Epithelial cell of esophagus (primary cell): ENCODE measurements at regions not wholly inside any gene's neighbourhood (a gene's known extent, or its start where the extent isn't known, plus 50 kb on each side); places are given as distances from the start of the nearest gene placed in this dataset.

Source experiments
- DNase-seq: peaks from one replicate; pipeline ENCODE4 v3.0.0; 2010; ENCODE audit warnings: low read depth
- H3K4me3 ChIP-seq: 2 replicates; pipeline ENCODE4 v1.5.1; 2011; ENCODE audit warnings: mild to moderate bottlenecking, low read length, control low read depth
- CTCF ChIP-seq: IDR thresholded peaks from 2 replicates; pipeline ENCODE4 v1.5.1; 2011; ENCODE audit warnings: low read depth, mild to moderate bottlenecking, low read length, control low read depth, inconsistent platforms; ENCODE audit not compliant: insufficient read depth; ENCODE audit errors: missing control alignments

GRCh38 chr9:78549711-78550110 lies 252.8 kb downstream of the PSAT1 start:
- H3K4me3 ChIP-seq = no peak overlapping the region
- TF ChIP-seq CTCF = no peak
- no peak for DNase-seq

DNA sequence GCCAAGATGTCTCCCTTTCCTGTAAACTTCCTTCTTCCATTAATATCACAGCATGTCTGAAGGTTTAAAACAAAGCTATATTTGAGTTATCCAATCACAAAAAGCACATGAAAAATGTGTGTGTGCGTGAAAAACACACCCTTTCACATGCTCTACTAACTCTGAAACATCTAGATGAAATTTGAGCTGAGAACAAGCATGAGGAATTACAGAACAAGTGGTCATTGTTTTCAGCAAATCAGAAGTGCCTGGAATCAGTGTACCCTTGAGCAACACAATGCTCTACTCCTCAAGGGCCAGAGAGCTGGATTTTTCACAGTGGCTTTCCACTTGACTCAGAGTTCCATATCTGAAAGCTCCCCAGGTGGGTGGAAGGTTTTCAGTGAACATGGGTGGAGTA lies 255.9 kb downstream of the PSAT1 start:
- no peak for TF ChIP-seq CTCF
- H3K4me3 ChIP-seq = no peak overlapping the region
- DNase-seq = no peak

GRCh38 chr9:78557540-78557939 lies 260.6 kb downstream of the PSAT1 start:
- no peak overlapping the region for H3K4me3 ChIP-seq
- no peak for DNase-seq
- no peak for TF ChIP-seq CTCF

DNA sequence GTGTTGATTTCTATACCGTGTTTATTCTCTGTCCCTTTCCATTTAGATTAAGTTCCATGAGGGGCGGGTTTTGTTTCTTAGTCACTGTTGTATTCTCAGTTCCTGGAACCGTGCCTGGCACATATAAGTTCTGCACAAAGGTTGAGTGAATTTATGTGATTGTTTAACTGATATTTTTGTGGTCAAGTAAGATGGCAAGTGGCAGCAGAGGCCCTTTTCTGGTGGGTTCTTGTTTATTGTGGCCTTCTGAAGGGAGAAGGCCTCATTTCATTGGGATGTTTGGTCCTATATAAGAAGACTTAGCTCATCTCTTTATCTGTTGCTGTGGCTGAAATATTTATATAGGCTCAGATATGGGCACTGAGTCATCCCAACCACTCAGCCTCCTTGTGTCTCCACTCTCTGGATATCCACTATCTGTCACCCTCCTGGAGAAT lies 262.5 kb downstream of the PSAT1 start:
- no peak for TF ChIP-seq CTCF
- H3K4me3 ChIP-seq = no peak overlapping the region
- DNase-seq = peak; percentile 17

- DNase-seq = no peak
- no peak for TF ChIP-seq CTCF
- H3K4me3 ChIP-seq = no peak overlapping the region
These were observed 265.1 kb downstream of the PSAT1 start for GRCh38 chr9:78562021-78562420.

- no peak overlapping the region for H3K4me3 ChIP-seq
- TF ChIP-seq CTCF = no peak
- no peak for DNase-seq
These were observed 266.3 kb downstream of the PSAT1 start for GRCh38 chr9:78563269-78563668.

DNA sequence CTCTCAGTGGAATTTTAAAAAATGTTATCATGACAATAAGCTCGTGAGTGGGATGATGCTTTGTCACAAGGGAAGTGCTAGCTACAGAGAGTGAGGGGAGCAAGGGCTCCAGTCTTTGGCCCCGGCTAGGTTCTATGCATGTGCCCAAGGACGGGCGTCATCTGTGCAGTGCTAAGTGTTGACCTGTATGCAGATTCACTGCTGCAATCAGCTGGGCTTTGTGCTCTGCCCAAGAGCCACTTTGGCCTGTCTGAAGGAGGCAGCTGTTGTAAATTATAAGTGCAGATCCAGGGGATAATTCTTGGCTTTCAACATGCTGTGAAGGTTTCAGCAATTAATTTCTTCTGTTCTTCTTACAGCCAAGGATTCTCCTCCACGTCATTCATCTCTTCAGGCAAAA lies 268.6 kb downstream of the PSAT1 start:
- H3K4me3 ChIP-seq = no peak overlapping the region
- DNase-seq = no peak
- TF ChIP-seq CTCF = no peak
